Peyer's patch (tissue), 4 donors: ENCODE measurements at regions not wholly inside any gene's neighbourhood (a gene's known extent, or its start where the extent isn't known, plus 50 kb on each side); places are given as distances from the start of the nearest gene placed in this dataset.

Source experiments
- DNase-seq, 3 donors: peaks; one replicate each; pipeline ENCODE4 v3.0.0-alpha.2; 2017 to 2019
- H3K27ac ChIP-seq, 4 donors: fragments of 200-600 bp; sonication (generic); one replicate each; pipeline ENCODE4 v1.5.1; 2016 to 2019
- H3K27me3 ChIP-seq, 2 donors: fragments of 200-600 bp; sonication (generic); one replicate each; pipeline ENCODE4 v1.5.1; 2019
- H3K36me3 ChIP-seq, 3 donors: fragments of 200-600 bp; sonication (generic); one replicate each; pipeline ENCODE4 v1.5.1; 2016 to 2019
- H3K4me1 ChIP-seq, 4 donors: fragments of 200-600 bp; sonication (generic); one replicate each; pipeline ENCODE4 v1.5.1; 2016 to 2019
- H3K4me3 ChIP-seq, 4 donors: fragments of 200-600 bp; sonication (generic); 1 replicate in 3 of 4; 2 replicates in 1 of 4; pipeline ENCODE4 v1.5.1; 2016 to 2019; ENCODE audit warnings: mild to moderate bottlenecking in 1 of 4
- H3K9me3 ChIP-seq, 4 donors: fragments of 200-600 bp; sonication (generic); one replicate each; pipeline ENCODE4 v1.5.1; 2016 to 2019; ENCODE audit warnings: mild to moderate bottlenecking in 1 of 4
- CTCF ChIP-seq, 6 experiments: fragments of 450-650 bp in 4 of 6; fragments of 200-600 bp in 2 of 6; sonication (generic) in 1 of 6; IDR thresholded peaks; one replicate each; pipeline ENCODE4 v1.5.1; 2017 to 2019; ENCODE audit warnings: antibody characterized with exemption in 6 of 6, mild to moderate bottlenecking in 3 of 6, moderate library complexity in 1 of 6
- POLR2A ChIP-seq, 2 donors: fragments of 450-650 bp; IDR thresholded peaks; one replicate each; pipeline ENCODE4 v1.5.1; 2017; ENCODE audit warnings: antibody characterized with exemption in 2 of 2, mild to moderate bottlenecking in 2 of 2, moderate library complexity in 2 of 2

GRCh38 chr2:200052627-200053026, 97.2 kb downstream of the MAIP1 start:
- no peak for TF ChIP-seq CTCF (IDR thresholded peaks at IDR 0.05)
- TF ChIP-seq POLR2A (IDR thresholded peaks at IDR 0.05): no peak
- H3K4me3 ChIP-seq: no peak overlapping the region
- H3K27ac ChIP-seq: no peak overlapping the region
- no peaks in the 10 kb centered on the region for H3K27me3 ChIP-seq
- DNase-seq: no peak
- H3K36me3 ChIP-seq: no peaks in the 10 kb centered on the region
- peaks cover 0 to 8% (median 0%) of the 10 kb centered on the region in 4 donors for H3K4me1 ChIP-seq
- no peaks in the 10 kb centered on the region for H3K9me3 ChIP-seq

GRCh38 chr2:200054681-200055468, 99.5 kb downstream of the MAIP1 start:
- Histone ChIP-seq H3K4me3 (no peak overlapping the region), H3K4me1 (peaks cover 0 to 8% (median 0%) of the 10 kb centered on the region in 4 donors), H3K27me3 (no peaks in the 10 kb centered on the region), H3K9me3 (no peaks in the 10 kb centered on the region), H3K36me3 (no peaks in the 10 kb centered on the region), H3K27ac (no peak overlapping the region)
- no peak for DNase-seq
- TF ChIP-seq CTCF (IDR thresholded peaks at IDR 0.05) (no peak), POLR2A (IDR thresholded peaks at IDR 0.05) (no peak)

DNA sequence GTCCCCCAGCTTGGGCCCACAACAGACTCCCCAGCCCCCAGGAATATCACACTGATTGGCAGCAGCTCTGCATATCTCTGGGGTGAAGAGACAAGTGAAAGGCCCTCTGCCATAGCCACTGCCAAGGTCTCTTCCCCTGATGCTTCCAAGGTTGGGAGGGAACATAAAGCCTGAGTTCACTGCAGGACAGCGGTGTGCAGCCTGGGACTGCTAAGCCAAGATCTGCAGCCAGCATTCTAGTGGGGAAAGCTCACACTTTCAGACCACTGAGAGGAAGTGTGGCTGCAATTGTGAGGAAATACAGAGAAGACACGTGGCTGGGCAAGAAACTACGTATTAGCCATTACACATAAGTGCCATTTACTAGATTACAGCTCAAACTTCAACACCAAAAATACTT, 100.7 kb downstream of the MAIP1 start:
- H3K36me3 ChIP-seq: no peaks in the 10 kb centered on the region
- TF ChIP-seq CTCF (IDR thresholded peaks at IDR 0.05) (no peak), POLR2A (IDR thresholded peaks at IDR 0.05) (no peak)

DNA sequence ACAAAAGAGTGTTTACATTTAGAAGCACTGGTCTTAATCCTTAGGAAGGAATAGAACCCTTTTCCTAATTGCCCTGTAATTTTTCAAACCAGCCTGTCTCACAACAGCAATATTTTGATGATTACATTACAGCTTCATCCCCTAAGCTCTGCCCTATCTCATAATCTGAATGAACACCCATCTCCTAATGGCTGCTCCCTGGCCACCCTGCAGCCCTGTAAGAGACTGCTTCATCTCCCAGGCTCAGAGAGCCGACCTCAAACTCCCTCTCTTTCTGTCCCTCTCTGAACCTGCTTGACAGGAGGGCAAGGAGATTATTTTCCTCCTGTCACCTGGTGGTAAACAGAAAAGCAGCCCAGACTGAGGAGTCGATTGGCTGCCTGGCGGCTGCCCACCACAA, 107.8 kb downstream of the MAIP1 start:
- Histone ChIP-seq H3K4me1 (no peaks in the 10 kb centered on the region), H3K27ac (no peak overlapping the region), H3K36me3 (no peaks in the 10 kb centered on the region), H3K27me3 (no peaks in the 10 kb centered on the region), H3K4me3 (no peak overlapping the region), H3K9me3 (no peaks in the 10 kb centered on the region)
- TF ChIP-seq POLR2A (IDR thresholded peaks at IDR 0.05) (no peak), CTCF (IDR thresholded peaks at IDR 0.05) (no peak)
- DNase-seq: no peak

More for the DNA sequence above, 100.7 kb downstream of the MAIP1 start:
- Histone ChIP-seq H3K4me3 (no peak overlapping the region), H3K27me3 (no peaks in the 10 kb centered on the region), H3K27ac (no peak overlapping the region), H3K9me3 (no peaks in the 10 kb centered on the region), H3K4me1 (no peaks in the 10 kb centered on the region)
- no peak for DNase-seq

GRCh38 chr2:200064879-200065278, 109.5 kb downstream of the MAIP1 start:
- H3K9me3 ChIP-seq: no peaks in the 10 kb centered on the region
- no peak overlapping the region for H3K4me3 ChIP-seq
- TF ChIP-seq POLR2A (IDR thresholded peaks at IDR 0.05) (no peak), CTCF (IDR thresholded peaks at IDR 0.05) (no peak)
- no peak overlapping the region for H3K27ac ChIP-seq
- H3K36me3 ChIP-seq: no peaks in the 10 kb centered on the region
- DNase-seq: no peak
- H3K27me3 ChIP-seq: no peaks in the 10 kb centered on the region
- H3K4me1 ChIP-seq: no peaks in the 10 kb centered on the region
